HCT116 (cell line): ENCODE measurements at regions not wholly inside any gene's neighbourhood (a gene's known extent, or its start where the extent isn't known, plus 50 kb on each side); places are given as distances from the start of the nearest gene placed in this dataset.

Experiments
- ATAC-seq: fragments of 200-7000 bp; cut with Tn5 transposase; 2 replicates; pipeline ENCODE4 v1.9.1; 2020; ENCODE audit warnings: mild to moderate bottlenecking, moderate library complexity
- BruUV-seq: library from RNA; stranded (reverse); fragments of 400-500 nt; replicated peaks from 2 replicates; lab custom pipeline; 2021; lab: Mats Ljungman, UMichigan
- CTCF ChIA-PET: fragments of 300-600 bp; sonication (Branson Sonifier 250); formaldehyde crosslinking; loops from one replicate; lab custom pipeline; 2021; ENCODE audit warnings: antibody characterized with exemption; lab: Charles Lee
- POLR2A ChIA-PET: fragments of 300-600, 350-600 bp; sonication (Branson Sonifier 250); formaldehyde crosslinking; loops from one replicate; lab custom pipeline; 2021; ENCODE audit warnings: antibody characterized with exemption; lab: Charles Lee
- RAD21 ChIA-PET, 2 experiments: fragments of 300-600 bp; sonication (Branson Sonifier 250); formaldehyde crosslinking; loops; one replicate each; lab custom pipeline; 2023; ENCODE audit warnings: low total read pairs in 2 of 2; ENCODE audit not compliant: uncharacterized antibody in 2 of 2, unreplicated experiment in 2 of 2, low non-redundant PET in 1 of 2; lab: Charles Lee
- DNase-seq: peaks from one replicate; pipeline ENCODE4 v3.0.0-alpha.2; 2010; ENCODE audit warnings: low read depth, low spot score
- H2AFZ ChIP-seq: fragments of 200-600 bp; shearing (Covaris generic), sonication (generic); 2 replicates; pipeline ENCODE4 v1.6.1; 2017; ENCODE audit warnings: low read depth, mixed run types, mixed read lengths, antibody characterized with exemption, low read length; ENCODE audit not compliant: poor library complexity, severe bottlenecking
- H3K27ac ChIP-seq: 2 replicates; pipeline ENCODE4 v1.5.1; 2012; ENCODE audit warnings: low read depth, low read length
- H3K27me3 ChIP-seq: fragments of 200-600 bp; sonication (generic); 2 replicates; pipeline ENCODE4 v1.6.1; 2016; ENCODE audit warnings: mixed run types, low read length, mixed read lengths; ENCODE audit not compliant: insufficient read depth
- H3K36me3 ChIP-seq, 2 experiments: fragments of 200-500 bp in 1 of 2; fragments of 200-600 bp in 1 of 2; sonication (Bioruptor generic) in 1 of 2; sonication (generic) in 1 of 2; 2 replicates each; pipeline versions ENCODE4 v1.5.1 to v1.6.1; 2014 to 2016; ENCODE audit warnings: low read length in 2 of 2, inconsistent platforms in 1 of 2, mixed read lengths in 1 of 2, mixed run types in 1 of 2; ENCODE audit not compliant: insufficient read depth in 2 of 2, control insufficient read depth in 1 of 2
- H3K4me1 ChIP-seq, 2 experiments: fragments of 200-600 bp in 1 of 2; sonication (generic) in 1 of 2; 2 replicates each; pipeline versions ENCODE4 v1.5.1 to v1.6.1; 2012 to 2017; ENCODE audit warnings: low read length in 2 of 2, inconsistent platforms in 1 of 2, mild to moderate bottlenecking in 1 of 2, mixed read lengths in 1 of 2, mixed run types in 1 of 2, moderate library complexity in 1 of 2; ENCODE audit not compliant: insufficient read depth in 2 of 2, control insufficient read depth in 1 of 2
- H3K4me2 ChIP-seq: fragments of 200-600 bp; sonication (generic); 2 replicates; pipeline ENCODE4 v1.6.1; 2017; ENCODE audit warnings: mixed run types, low read length, mixed read lengths
- H3K4me3 ChIP-seq, 2 experiments: fragments of 200-600 bp in 1 of 2; sonication (generic) in 1 of 2; replicated peaks in 1 of 2; 2 replicates each; pipeline ENCODE4 v1.5.1; 2011 to 2016; ENCODE audit warnings: low read length in 2 of 2, control low read depth in 1 of 2, low read depth in 1 of 2, mild to moderate bottlenecking in 1 of 2, mixed read lengths in 1 of 2, mixed run types in 1 of 2
- H3K79me2 ChIP-seq: fragments of 200-600 bp; sonication (generic); 2 replicates; pipeline ENCODE4 v1.6.1; 2017; ENCODE audit warnings: mild to moderate bottlenecking, mixed run types, low read length, moderate library complexity, mixed read lengths; ENCODE audit not compliant: insufficient read depth
- H3K9ac ChIP-seq: fragments of 200-600 bp; sonication (generic); 2 replicates; pipeline ENCODE4 v1.6.1; 2016; ENCODE audit warnings: low read length, mixed read lengths
- H3K9me2 ChIP-seq: fragments of 200-600 bp; sonication (generic), shearing (Covaris generic); 2 replicates; pipeline ENCODE4 v1.6.1; 2017; ENCODE audit warnings: mixed run types, mild to moderate bottlenecking, moderate library complexity; ENCODE audit not compliant: insufficient read depth
- H3K9me3 ChIP-seq, 2 experiments: fragments of 200-500 bp in 1 of 2; fragments of 200-600 bp in 1 of 2; sonication (Bioruptor generic) in 1 of 2; sonication (generic) in 1 of 2; 2 replicates each; pipeline ENCODE4 v1.6.1; 2014 to 2017; ENCODE audit warnings: low read length in 2 of 2, mixed read lengths in 2 of 2, inconsistent platforms in 1 of 2, low read depth in 1 of 2, mild to moderate bottlenecking in 1 of 2, mixed run types in 1 of 2, moderate library complexity in 1 of 2; ENCODE audit not compliant: control insufficient read depth in 1 of 2, insufficient read depth in 1 of 2
- H4K20me1 ChIP-seq: fragments of 200-600 bp; sonication (generic), shearing (Covaris generic); 2 replicates; pipeline ENCODE4 v1.6.1; 2017; ENCODE audit warnings: mixed run types, mild to moderate bottlenecking, moderate library complexity; ENCODE audit not compliant: insufficient read depth
- CEBPB ChIP-seq: IDR thresholded peaks from 2 replicates; pipeline ENCODE4 v1.6.1; 2012; ENCODE audit warnings: low read depth
- EGR1 ChIP-seq: IDR thresholded peaks from 2 replicates; pipeline ENCODE4 v1.6.1; 2012; ENCODE audit warnings: low read depth
- EZH2phosphoT487 ChIP-seq: fragments of 200-600 bp; IDR thresholded peaks from 2 replicates; pipeline ENCODE4 v1.6.1; 2018; ENCODE audit warnings: antibody characterized with exemption, borderline replicate concordance
- FOSL1 ChIP-seq: IDR thresholded peaks from 2 replicates; pipeline ENCODE4 v1.6.1; 2012; ENCODE audit warnings: low read depth
- POLR2AphosphoS5 ChIP-seq: IDR thresholded peaks from 2 replicates; pipeline ENCODE4 v1.6.1; 2011; ENCODE audit warnings: mild to moderate bottlenecking, low read depth, low read length, moderate library complexity
- RAD21 ChIP-seq: IDR thresholded peaks from 2 replicates; pipeline ENCODE4 v1.6.1; 2012; ENCODE audit warnings: low read depth, mild to moderate bottlenecking
- SP1 ChIP-seq: IDR thresholded peaks from 2 replicates; pipeline ENCODE4 v1.6.1; 2012; ENCODE audit warnings: low read depth
- SRF ChIP-seq: IDR thresholded peaks from 2 replicates; pipeline ENCODE4 v1.6.1; 2012; ENCODE audit warnings: low read depth
- YY1 ChIP-seq: IDR thresholded peaks from 2 replicates; pipeline ENCODE4 v1.6.1; 2011; ENCODE audit warnings: low read length, low read depth, moderate library complexity, mild to moderate bottlenecking; ENCODE audit not compliant: insufficient replicate concordance; ENCODE audit errors: extremely low read depth
- ZFX ChIP-seq: fragments of 450-650 bp; IDR thresholded peaks from 2 replicates; pipeline ENCODE4 v1.6.1; 2017
- ZNF274 ChIP-seq: fragments of 200-500 bp; sonication (Bioruptor generic); IDR thresholded peaks from 2 replicates; pipeline ENCODE4 v1.6.1; 2014; ENCODE audit warnings: mild to moderate bottlenecking, low read depth, low read length, inconsistent platforms
- intact Hi-C: fragments of 100-400 bp; cut with micrococcal nuclease; formaldehyde crosslinking; loops from 2 replicates; pipeline ENCODE4 v1.10.0; 2022
- TF ChIP-seq, protein P1 (sequence below), 3 experiments: fragments of 200-600 bp in 1 of 3; sonication (generic) in 1 of 3; IDR thresholded peaks in 2 of 3; conservative IDR thresholded peaks in 1 of 3; 2 replicates each; pipeline ENCODE4 v1.5.1; 2012 to 2017; ENCODE audit warnings: low read depth in 2 of 3, low read length in 2 of 3, antibody characterized with exemption in 1 of 3, borderline replicate concordance in 1 of 3, control low read depth in 1 of 3, mild to moderate bottlenecking in 1 of 3, mixed read lengths in 1 of 3, mixed run types in 1 of 3, moderate library complexity in 1 of 3; ENCODE audit not compliant: insufficient read depth in 1 of 3
- TF ChIP-seq, protein P2 (sequence below): IDR thresholded peaks from 2 replicates; pipeline ENCODE4 v1.6.1; 2012
- TF ChIP-seq, protein P3 (sequence below): IDR thresholded peaks from 2 replicates; pipeline ENCODE4 v1.6.1; 2011; ENCODE audit warnings: mild to moderate bottlenecking, low read length, moderate library complexity; ENCODE audit not compliant: insufficient replicate concordance; ENCODE audit errors: extremely low read depth

DNA sequence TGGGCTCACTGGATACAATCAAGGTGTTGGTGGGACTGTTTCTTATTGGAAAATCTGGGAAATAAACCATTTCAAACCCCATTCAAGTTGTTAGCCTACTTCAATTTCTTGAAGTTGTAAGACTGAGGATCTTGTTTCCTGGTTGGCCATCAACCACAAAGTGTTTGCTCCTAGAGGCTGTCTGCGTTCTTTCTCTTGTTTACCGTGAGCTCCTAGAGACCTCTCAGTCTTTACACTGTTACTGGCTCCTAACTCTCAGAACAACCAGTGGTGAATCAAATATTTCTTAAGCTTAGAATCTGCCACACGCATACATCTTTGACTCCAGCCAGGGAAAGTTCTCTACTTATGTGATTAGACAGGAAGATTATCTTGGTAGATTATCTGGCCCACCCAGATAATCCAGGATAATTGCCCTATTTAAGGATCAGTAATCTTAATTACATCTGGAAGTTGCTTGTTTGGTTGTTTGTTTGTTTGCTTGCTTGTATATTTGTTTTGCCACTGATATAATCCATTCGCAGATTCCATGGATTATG, 798.7 kb downstream of the IPMK start:
- Histone ChIP-seq H3K4me1 (no peaks in the 10 kb centered on the region), H4K20me1 (no peaks in the 10 kb centered on the region; the same call in 1 of the 2 replicates), H2AFZ (no peak overlapping the region), H3K4me3 (no peak overlapping the region), H3K9ac (no peak overlapping the region), H3K9me3 (peaks cover 0 to 9% of the 10 kb centered on the region in 2 experiments; a peak in 2 of 4 replicates), H3K36me3 (no peaks in the 10 kb centered on the region), H3K79me2 (no peaks in the 10 kb centered on the region), H3K9me2 (no peaks in the 10 kb centered on the region), H3K4me2 (no peak overlapping the region), H3K27ac (no peak overlapping the region), H3K27me3 (no peaks in the 10 kb centered on the region)
- RAD21 ChIA-PET: no interaction called here
- CTCF ChIA-PET: no interaction called here
- DNase-seq: no peak
- POLR2A ChIA-PET: no interaction called here
- intact Hi-C loops: no loop called here
- no TSS peak for BruUV-seq
- no peak for ATAC-seq
- TF ChIP-seq, protein P1, sequence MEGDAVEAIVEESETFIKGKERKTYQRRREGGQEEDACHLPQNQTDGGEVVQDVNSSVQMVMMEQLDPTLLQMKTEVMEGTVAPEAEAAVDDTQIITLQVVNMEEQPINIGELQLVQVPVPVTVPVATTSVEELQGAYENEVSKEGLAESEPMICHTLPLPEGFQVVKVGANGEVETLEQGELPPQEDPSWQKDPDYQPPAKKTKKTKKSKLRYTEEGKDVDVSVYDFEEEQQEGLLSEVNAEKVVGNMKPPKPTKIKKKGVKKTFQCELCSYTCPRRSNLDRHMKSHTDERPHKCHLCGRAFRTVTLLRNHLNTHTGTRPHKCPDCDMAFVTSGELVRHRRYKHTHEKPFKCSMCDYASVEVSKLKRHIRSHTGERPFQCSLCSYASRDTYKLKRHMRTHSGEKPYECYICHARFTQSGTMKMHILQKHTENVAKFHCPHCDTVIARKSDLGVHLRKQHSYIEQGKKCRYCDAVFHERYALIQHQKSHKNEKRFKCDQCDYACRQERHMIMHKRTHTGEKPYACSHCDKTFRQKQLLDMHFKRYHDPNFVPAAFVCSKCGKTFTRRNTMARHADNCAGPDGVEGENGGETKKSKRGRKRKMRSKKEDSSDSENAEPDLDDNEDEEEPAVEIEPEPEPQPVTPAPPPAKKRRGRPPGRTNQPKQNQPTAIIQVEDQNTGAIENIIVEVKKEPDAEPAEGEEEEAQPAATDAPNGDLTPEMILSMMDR (IDR thresholded peaks at IDR 0.05 in 2 of 3, conservative IDR thresholded peaks at IDR 0.05 in 1 of 3; ENCODE audit: borderline replicate concordance in 1 of 3, insufficient read depth in 1 of 3, low read depth in 2 of 3, low read length in 2 of 3): no peak
- TF ChIP-seq SRF: no peak
- TF ChIP-seq, protein P2, sequence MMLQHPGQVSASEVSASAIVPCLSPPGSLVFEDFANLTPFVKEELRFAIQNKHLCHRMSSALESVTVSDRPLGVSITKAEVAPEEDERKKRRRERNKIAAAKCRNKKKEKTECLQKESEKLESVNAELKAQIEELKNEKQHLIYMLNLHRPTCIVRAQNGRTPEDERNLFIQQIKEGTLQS: no peak
- TF ChIP-seq EZH2phosphoT487: no peak
- TF ChIP-seq FOSL1: no peak
- no peak for TF ChIP-seq EGR1
- TF ChIP-seq RAD21: no peak
- TF ChIP-seq YY1: no peak

DNA sequence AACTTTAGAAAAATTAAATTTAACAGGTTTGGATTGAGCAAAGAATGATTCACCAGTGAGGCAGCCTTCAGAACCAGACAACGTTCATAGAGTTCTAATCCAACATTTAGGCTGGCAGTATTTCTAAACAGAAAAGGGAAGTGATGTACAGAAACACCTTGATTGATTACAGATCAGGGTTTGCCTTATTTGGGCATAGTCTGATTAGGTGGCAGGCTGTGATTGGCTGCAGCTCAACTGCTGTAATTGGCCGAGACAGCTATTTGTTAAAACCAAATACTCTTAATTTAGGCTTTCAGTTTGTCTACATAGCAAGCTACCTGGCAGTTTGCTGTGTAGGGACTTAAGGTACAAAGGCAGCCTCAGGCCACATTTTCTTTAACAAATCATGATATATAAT, 802.5 kb downstream of the IPMK start:
- no peaks in the 10 kb centered on the region for H3K27me3 ChIP-seq
- H3K9me3 ChIP-seq: peaks cover 0 to 6% of the 10 kb centered on the region in 2 experiments; a peak in 2 of 4 replicates
- intact Hi-C loops: no loop called here
- H2AFZ ChIP-seq: no peak overlapping the region
- ChIA-PET POLR2A (no interaction called here), RAD21 (no interaction called here), CTCF (no interaction called here)
- no peak overlapping the region for H3K4me3 ChIP-seq
- no peak overlapping the region for H3K4me2 ChIP-seq
- H3K9me2 ChIP-seq: no peaks in the 10 kb centered on the region
- H3K4me1 ChIP-seq: no peaks in the 10 kb centered on the region
- H3K27ac ChIP-seq: no peak overlapping the region
- H3K79me2 ChIP-seq: no peaks in the 10 kb centered on the region
- BruUV-seq: no TSS peak
- no peak overlapping the region for H3K9ac ChIP-seq
- no peaks in the 10 kb centered on the region for H3K36me3 ChIP-seq
- DNase-seq: no peak
- ATAC-seq: no peak
- TF ChIP-seq CEBPB: no peak
- TF ChIP-seq ZNF274: no peak
- no peak for TF ChIP-seq SRF
- no peak for TF ChIP-seq ZFX
- TF ChIP-seq, protein P3, sequence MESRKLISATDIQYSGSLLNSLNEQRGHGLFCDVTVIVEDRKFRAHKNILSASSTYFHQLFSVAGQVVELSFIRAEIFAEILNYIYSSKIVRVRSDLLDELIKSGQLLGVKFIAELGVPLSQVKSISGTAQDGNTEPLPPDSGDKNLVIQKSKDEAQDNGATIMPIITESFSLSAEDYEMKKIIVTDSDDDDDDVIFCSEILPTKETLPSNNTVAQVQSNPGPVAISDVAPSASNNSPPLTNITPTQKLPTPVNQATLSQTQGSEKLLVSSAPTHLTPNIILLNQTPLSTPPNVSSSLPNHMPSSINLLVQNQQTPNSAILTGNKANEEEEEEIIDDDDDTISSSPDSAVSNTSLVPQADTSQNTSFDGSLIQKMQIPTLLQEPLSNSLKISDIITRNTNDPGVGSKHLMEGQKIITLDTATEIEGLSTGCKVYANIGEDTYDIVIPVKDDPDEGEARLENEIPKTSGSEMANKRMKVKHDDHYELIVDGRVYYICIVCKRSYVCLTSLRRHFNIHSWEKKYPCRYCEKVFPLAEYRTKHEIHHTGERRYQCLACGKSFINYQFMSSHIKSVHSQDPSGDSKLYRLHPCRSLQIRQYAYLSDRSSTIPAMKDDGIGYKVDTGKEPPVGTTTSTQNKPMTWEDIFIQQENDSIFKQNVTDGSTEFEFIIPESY: no peak
- TF ChIP-seq SP1: no peak
- no peak for TF ChIP-seq POLR2AphosphoS5
- TF ChIP-seq EZH2phosphoT487: no peak
- no peaks in the 10 kb centered on the region; the same call in 1 of the 2 replicates for H4K20me1 ChIP-seq
